ENCODE measurements at regions not wholly inside any gene's neighbourhood (a gene's known extent, or its start where the extent isn't known, plus 50 kb on each side); places are given as distances from the start of the nearest gene placed in this dataset.

DNA sequence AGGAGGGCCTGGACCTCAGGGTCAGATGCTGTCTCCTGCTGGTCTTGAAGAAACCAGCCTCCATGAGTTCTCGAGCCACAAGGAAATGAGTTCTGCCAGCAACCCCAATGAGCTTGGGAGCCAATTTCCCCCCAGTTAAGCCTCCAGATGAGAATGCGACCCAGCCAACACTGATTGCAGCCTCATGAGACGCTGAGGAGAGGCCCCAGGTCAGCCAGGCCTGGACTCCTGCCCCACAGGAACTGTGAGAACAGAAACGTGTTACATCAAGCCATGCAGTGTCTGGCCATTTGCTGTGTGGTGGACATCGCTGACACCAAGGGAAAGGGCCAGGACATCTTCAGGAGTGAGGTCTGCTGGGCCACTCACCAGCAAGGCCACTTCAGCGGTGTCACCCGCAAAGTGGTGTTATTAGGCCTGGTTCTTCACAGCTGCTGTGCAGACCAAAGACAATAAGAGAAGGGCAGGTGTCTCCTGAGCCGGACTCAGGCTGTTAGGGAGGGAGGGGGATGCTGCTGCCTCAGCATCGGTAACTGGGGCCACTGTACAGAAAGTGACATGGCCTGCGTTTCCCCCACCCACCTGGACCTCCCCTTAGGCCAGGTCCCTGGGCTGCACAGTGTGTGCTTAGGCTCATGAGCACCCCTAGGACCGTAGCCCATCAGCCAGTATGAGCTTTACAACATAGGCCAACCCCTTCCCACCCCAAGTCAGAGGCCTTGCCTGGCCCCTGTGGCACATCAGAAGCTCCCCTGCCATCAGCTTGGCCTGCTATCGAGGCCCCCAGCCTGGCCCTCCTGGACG, 272.4 kb upstream of the RTL1 start:
- no peak for ATAC-seq
- no peaks in the 10 kb centered on the region for H4K20me1 ChIP-seq (ENCODE audit: insufficient read depth, low read length)
- intact Hi-C loops (cut with micrococcal nuclease; ENCODE audit: unreplicated experiment), result no loop called here

DNA sequence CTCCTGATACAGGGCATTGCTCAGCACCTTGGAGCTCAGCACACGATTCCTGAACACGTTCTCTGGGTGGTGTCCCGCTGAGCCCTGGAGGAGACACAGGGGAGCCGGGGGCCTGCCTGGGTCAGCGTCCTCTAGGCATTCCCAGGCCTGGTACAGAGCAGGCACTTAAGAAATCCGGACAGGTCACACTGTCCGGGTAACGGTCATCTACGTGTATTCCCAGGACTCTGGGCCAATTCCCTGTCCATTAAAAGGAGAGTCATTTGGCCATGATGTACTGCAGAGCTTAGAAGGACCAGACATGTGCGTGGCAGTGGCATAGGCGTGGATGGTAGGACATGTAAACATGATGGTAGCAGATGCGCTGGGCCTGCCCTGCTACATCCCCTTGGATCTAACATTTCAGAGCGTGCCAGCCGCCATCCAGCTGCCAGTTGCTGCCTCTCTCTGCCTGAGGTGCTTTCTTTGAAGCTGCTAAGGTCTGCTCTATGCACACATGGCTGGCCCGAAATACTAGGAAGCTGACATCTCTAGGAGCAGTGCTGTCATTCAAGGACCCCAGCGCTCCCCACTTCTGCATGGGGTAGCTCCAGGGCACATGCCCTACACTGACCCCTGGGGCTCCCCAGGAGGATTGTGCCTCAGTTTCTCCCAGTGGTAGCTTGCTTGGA, 273.1 kb upstream of the RTL1 start:
- ATAC-seq, result no peak
- no peaks in the 10 kb centered on the region for H4K20me1 ChIP-seq (ENCODE audit: insufficient read depth, low read length)
- ChIA-PET CTCF (ENCODE audit: low intra/inter-chr PET ratio, low total read pairs) (no interaction called here), POLR2A (no interaction called here)
- no TSS peak for BruUV-seq (replicated peaks)
- TF ChIP-seq ZBTB21 (CRISPR knock-in tag; IDR thresholded peaks at IDR 0.05), result no peak
- H3K9me3 ChIP-seq (ENCODE audit: low read length), result no peaks in the 10 kb centered on the region
- H3K36me3 ChIP-seq (replicated peaks in 1 of 2; ENCODE audit: control insufficient read depth in 1 of 2, insufficient read depth in 2 of 2, low read length in 2 of 2), result no peaks in the 10 kb centered on the region
- no peak for DNase-seq (ENCODE audit: low spot score)
- no peaks in the 10 kb centered on the region for H3K79me2 ChIP-seq (ENCODE audit: insufficient read depth, low read length)
- intact Hi-C loops (cut with micrococcal nuclease; ENCODE audit: unreplicated experiment) (no loop called here), in situ Hi-C loops (cut with HindIII; ENCODE audit: extremely low pct_ligation_motif_present, low pct_unique_long_range_greater_than_20kb) (no loop called here)
- no peak for FAIRE-seq
- H3K27ac ChIP-seq (ENCODE audit: extremely low read length, insufficient read depth, low read length), result no peak overlapping the region
- WGBS (ENCODE audit: low lambda C conversion rate), result 16% methylated on average over 12 of the region's 16 CpGs
- no peak overlapping the region for H3K9ac ChIP-seq (ENCODE audit: insufficient read depth, low read depth, low read length)
- no peaks in the 10 kb centered on the region for H3K4me1 ChIP-seq (ENCODE audit: insufficient read depth, low read length)
- no peak overlapping the region for H3K4me3 ChIP-seq (replicated peaks in 1 of 3; ENCODE audit: insufficient read depth in 1 of 3, low read depth in 2 of 3, low read length in 3 of 3)
- peaks cover 0 to 26% of the 10 kb centered on the region in 2 experiments; a peak in 2 of 5 replicates for H3K27me3 ChIP-seq (ENCODE audit: control insufficient read depth in 1 of 2, insufficient read depth in 2 of 2, low read length in 2 of 2)
- H3K4me2 ChIP-seq (ENCODE audit: low read depth, low read length), result no peak overlapping the region
- H2AFZ ChIP-seq (ENCODE audit: low read length), result no peak overlapping the region

More for the DNA sequence above, 272.4 kb upstream of the RTL1 start:
- no peak for DNase-seq (ENCODE audit: low spot score)
- Histone ChIP-seq H3K27me3 (ENCODE audit: control insufficient read depth in 1 of 2, insufficient read depth in 2 of 2, low read length in 2 of 2) (peaks cover 0 to 26% of the 10 kb centered on the region in 2 experiments; a peak in 3 of 5 replicates), H3K9me3 (ENCODE audit: low read length) (no peaks in the 10 kb centered on the region), H3K9ac (ENCODE audit: insufficient read depth, low read depth, low read length) (no peak overlapping the region), H3K4me2 (ENCODE audit: low read depth, low read length) (no peak overlapping the region), H3K36me3 (replicated peaks in 1 of 2; ENCODE audit: control insufficient read depth in 1 of 2, insufficient read depth in 2 of 2, low read length in 2 of 2) (no peaks in the 10 kb centered on the region), H3K79me2 (ENCODE audit: insufficient read depth, low read length) (no peaks in the 10 kb centered on the region), H2AFZ (ENCODE audit: low read length) (no peak overlapping the region), H3K4me3 (replicated peaks in 1 of 3; ENCODE audit: insufficient read depth in 1 of 3, low read depth in 2 of 3, low read length in 3 of 3) (no peak overlapping the region), H3K27ac (ENCODE audit: extremely low read length, insufficient read depth, low read length) (no peak overlapping the region), H3K4me1 (ENCODE audit: insufficient read depth, low read length) (no peaks in the 10 kb centered on the region)
- in situ Hi-C loops (cut with HindIII; ENCODE audit: extremely low pct_ligation_motif_present, low pct_unique_long_range_greater_than_20kb), result no loop called here
- CTCF ChIA-PET (ENCODE audit: low intra/inter-chr PET ratio, low total read pairs), result no interaction called here
- no TSS peak for BruUV-seq (replicated peaks)
- TF ChIP-seq, protein P1, sequence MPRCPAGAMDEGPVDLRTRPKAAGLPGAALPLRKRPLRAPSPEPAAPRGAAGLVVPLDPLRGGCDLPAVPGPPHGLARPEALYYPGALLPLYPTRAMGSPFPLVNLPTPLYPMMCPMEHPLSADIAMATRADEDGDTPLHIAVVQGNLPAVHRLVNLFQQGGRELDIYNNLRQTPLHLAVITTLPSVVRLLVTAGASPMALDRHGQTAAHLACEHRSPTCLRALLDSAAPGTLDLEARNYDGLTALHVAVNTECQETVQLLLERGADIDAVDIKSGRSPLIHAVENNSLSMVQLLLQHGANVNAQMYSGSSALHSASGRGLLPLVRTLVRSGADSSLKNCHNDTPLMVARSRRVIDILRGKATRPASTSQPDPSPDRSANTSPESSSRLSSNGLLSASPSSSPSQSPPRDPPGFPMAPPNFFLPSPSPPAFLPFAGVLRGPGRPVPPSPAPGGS (CRISPR knock-in tag; IDR thresholded peaks at IDR 0.05), result no peak
- no peak for TF ChIP-seq ZMAT3 (CRISPR knock-in tag; conservative IDR thresholded peaks at IDR 0.05)
- TF ChIP-seq PRMT3 (CRISPR knock-in tag; IDR thresholded peaks at IDR 0.05; ENCODE audit: borderline replicate concordance, low read depth), result no peak
- no peak for TF ChIP-seq ZNF709 (CRISPR knock-in tag; IDR thresholded peaks at IDR 0.05)
- 0% methylated on average over 1 of the region's 13 CpGs for WGBS (ENCODE audit: low lambda C conversion rate)
- FAIRE-seq, result no peak
- POLR2A ChIA-PET, result no interaction called here
